ENCODE measurements at regions not wholly inside any gene's neighbourhood (a gene's known extent, or its start where the extent isn't known, plus 50 kb on each side); places are given as distances from the start of the nearest gene placed in this dataset.

DNA sequence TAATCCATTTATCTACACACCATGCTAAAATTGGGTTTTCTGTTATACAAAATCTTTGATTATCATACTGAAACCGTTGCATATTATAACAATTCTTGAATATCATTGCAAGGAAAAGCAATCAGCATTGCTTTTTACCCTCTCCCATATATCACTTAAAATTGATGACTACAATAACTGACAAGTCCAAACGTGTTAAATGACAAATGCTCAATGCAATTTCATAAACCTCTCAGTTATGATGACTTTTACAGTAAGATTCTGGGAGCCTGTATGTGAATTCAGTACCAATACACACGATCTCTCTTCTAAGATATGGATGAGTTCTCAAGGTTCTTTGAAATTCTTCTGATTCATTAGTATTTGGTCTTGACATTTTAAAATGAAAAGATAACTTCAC is 368.5 kb upstream of the TRIB2 start:
- TF ChIP-seq POLR2A (IDR thresholded peaks at IDR 0.05; ENCODE audit: low read depth, low read length) = no peak
- TF ChIP-seq, protein P1, sequence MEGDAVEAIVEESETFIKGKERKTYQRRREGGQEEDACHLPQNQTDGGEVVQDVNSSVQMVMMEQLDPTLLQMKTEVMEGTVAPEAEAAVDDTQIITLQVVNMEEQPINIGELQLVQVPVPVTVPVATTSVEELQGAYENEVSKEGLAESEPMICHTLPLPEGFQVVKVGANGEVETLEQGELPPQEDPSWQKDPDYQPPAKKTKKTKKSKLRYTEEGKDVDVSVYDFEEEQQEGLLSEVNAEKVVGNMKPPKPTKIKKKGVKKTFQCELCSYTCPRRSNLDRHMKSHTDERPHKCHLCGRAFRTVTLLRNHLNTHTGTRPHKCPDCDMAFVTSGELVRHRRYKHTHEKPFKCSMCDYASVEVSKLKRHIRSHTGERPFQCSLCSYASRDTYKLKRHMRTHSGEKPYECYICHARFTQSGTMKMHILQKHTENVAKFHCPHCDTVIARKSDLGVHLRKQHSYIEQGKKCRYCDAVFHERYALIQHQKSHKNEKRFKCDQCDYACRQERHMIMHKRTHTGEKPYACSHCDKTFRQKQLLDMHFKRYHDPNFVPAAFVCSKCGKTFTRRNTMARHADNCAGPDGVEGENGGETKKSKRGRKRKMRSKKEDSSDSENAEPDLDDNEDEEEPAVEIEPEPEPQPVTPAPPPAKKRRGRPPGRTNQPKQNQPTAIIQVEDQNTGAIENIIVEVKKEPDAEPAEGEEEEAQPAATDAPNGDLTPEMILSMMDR (IDR thresholded peaks at IDR 0.05; ENCODE audit: extremely low read depth in 1 of 2, insufficient read depth in 1 of 2, low read depth in 1 of 2, low read length in 2 of 2) = no peak
- TF ChIP-seq POLR2AphosphoS5 (IDR thresholded peaks at IDR 0.05; ENCODE audit: insufficient read depth, low read depth, low read length) = no peak
- no peak for TF ChIP-seq EZH2 (IDR thresholded peaks at IDR 0.05; ENCODE audit: borderline replicate concordance, low read depth, low read length, severe bottlenecking)

Data from endothelial cell of umbilical vein (primary cell).